Stomach (tissue), 4 donors: ENCODE measurements at regions not wholly inside any gene's neighbourhood (a gene's known extent, or its start where the extent isn't known, plus 50 kb on each side); places are given as distances from the start of the nearest gene placed in this dataset.

Experiments used
- EP300 ChIP-seq: sonication (generic); formaldehyde crosslinking; IDR thresholded peaks from one replicate; pipeline ENCODE4 v1.6.1; 2017; ENCODE audit warnings: antibody characterized with exemption
- POLR2A ChIP-seq, 4 donors: fragments of 450-650 bp; IDR thresholded peaks; one replicate each; pipeline ENCODE4 v1.6.1; 2016; ENCODE audit warnings: antibody characterized with exemption in 4 of 4, control low read depth in 2 of 4, mild to moderate bottlenecking in 1 of 4, moderate library complexity in 1 of 4
- TF ChIP-seq, protein P1 (sequence below), 7 experiments: fragments of 450-650 bp in 4 of 7; fragments of 200-600 bp in 3 of 7; sonication (generic) in 3 of 7; IDR thresholded peaks; one replicate each; pipeline ENCODE4 v1.5.1; 2016 to 2019; ENCODE audit warnings: antibody characterized with exemption in 7 of 7, control low read depth in 2 of 7, mild to moderate bottlenecking in 1 of 7

DNA sequence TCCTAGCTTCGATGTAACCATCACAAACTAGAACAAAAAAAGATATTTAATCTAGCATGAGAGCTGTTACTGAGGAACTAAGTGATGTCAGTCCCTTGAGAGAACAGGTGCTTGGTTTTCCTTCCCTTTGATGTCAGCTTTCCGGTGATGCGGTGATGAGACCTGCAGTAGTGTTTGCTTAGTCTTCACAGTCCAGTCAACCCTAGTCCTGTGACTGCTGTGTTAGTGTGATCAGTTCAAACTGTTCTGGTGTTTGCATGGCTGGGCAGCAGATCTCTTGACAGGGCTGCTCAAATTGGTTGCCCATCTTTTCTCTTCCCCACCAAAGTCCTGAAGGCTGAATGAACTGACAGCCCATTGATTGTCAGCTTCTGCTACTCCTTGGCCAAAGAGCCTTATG is 608.6 kb upstream of the DAB2 start:
- no peak for TF ChIP-seq POLR2A (IDR thresholded peaks at IDR 0.05)
- TF ChIP-seq, protein P1, sequence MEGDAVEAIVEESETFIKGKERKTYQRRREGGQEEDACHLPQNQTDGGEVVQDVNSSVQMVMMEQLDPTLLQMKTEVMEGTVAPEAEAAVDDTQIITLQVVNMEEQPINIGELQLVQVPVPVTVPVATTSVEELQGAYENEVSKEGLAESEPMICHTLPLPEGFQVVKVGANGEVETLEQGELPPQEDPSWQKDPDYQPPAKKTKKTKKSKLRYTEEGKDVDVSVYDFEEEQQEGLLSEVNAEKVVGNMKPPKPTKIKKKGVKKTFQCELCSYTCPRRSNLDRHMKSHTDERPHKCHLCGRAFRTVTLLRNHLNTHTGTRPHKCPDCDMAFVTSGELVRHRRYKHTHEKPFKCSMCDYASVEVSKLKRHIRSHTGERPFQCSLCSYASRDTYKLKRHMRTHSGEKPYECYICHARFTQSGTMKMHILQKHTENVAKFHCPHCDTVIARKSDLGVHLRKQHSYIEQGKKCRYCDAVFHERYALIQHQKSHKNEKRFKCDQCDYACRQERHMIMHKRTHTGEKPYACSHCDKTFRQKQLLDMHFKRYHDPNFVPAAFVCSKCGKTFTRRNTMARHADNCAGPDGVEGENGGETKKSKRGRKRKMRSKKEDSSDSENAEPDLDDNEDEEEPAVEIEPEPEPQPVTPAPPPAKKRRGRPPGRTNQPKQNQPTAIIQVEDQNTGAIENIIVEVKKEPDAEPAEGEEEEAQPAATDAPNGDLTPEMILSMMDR (IDR thresholded peaks at IDR 0.05), result no peak
- TF ChIP-seq EP300, result no peak
